Gastrocnemius medialis (tissue), 4 donors: ENCODE measurements at regions not wholly inside any gene's neighbourhood (a gene's known extent, or its start where the extent isn't known, plus 50 kb on each side); places are given as distances from the start of the nearest gene placed in this dataset.

Experiments
- CTCF ChIP-seq, 5 experiments: fragments of 450-650 bp in 3 of 5; fragments of 200-600 bp in 2 of 5; sonication (generic) in 2 of 5; IDR thresholded peaks in 4 of 5; conservative IDR thresholded peaks in 1 of 5; 1 replicate in 4 of 5; 2 replicates in 1 of 5; pipeline ENCODE4 v1.5.1; 2016 to 2019; ENCODE audit warnings: antibody characterized with exemption in 5 of 5, mild to moderate bottlenecking in 3 of 5, moderate library complexity in 3 of 5
- POLR2A ChIP-seq, 2 donors: fragments of 450-650 bp; IDR thresholded peaks; one replicate each; pipeline ENCODE4 v1.6.1; 2017; ENCODE audit warnings: antibody characterized with exemption in 2 of 2, mild to moderate bottlenecking in 2 of 2, moderate library complexity in 2 of 2

GRCh38 chr2:151138507-151138906 is 123.2 kb downstream of the RBM43 start:
- TF ChIP-seq CTCF (IDR thresholded peaks at IDR 0.05 in 4 of 5, conservative IDR thresholded peaks at IDR 0.05 in 1 of 5) (no peak), POLR2A (IDR thresholded peaks at IDR 0.05) (no peak)
